Stimulated activated CD8-positive, alpha-beta memory T cell treated with anti-CD3 and anti-CD28 coated beads, Interleukin-4, amount 100 ng/mL, for 48 hours (primary cell): ENCODE measurements at regions not wholly inside any gene's neighbourhood (a gene's known extent, or its start where the extent isn't known, plus 50 kb on each side); places are given as distances from the start of the nearest gene placed in this dataset.
"Not testable (repeated sequence)": the region's sequence is repeated elsewhere in the genome, so short reads cannot be mapped to it uniquely, and the experiment has no call there.

Experiments
- DNase-seq: peaks from one replicate; pipeline ENCODE4 v3.0.0-alpha.2; 2020

- DNase-seq = not testable (repeated sequence)
Measured at GRCh38 chr1:817071-817599, 106.6 kb upstream of the SAMD11 start.

- not testable (repeated sequence) for DNase-seq
Measured at GRCh38 chr1:817658-818617, 105.8 kb upstream of the SAMD11 start.

GRCh38 chr1:818618-819291 is 105.0 kb upstream of the SAMD11 start:
- DNase-seq = no peak

GRCh38 chr1:820962-821361 is 102.8 kb upstream of the SAMD11 start:
- DNase-seq = no peak

- DNase-seq = not testable (repeated sequence)
Measured at GRCh38 chr1:826808-827207, 96.9 kb upstream of the SAMD11 start.

- DNase-seq = peak; percentile 99
Measured at GRCh38 chr1:827211-828063, 96.3 kb upstream of the SAMD11 start.

- DNase-seq = not testable (repeated sequence)
Measured at GRCh38 chr1:829324-829723, 94.4 kb upstream of the SAMD11 start.

- not testable (repeated sequence) for DNase-seq
Measured at GRCh38 chr1:829932-830331, 93.8 kb upstream of the SAMD11 start.

- not testable (repeated sequence) for DNase-seq
Measured at GRCh38 chr1:830750-831149, 93.0 kb upstream of the SAMD11 start.

- DNase-seq = no peak
Measured at GRCh38 chr1:831522-831921, 92.2 kb upstream of the SAMD11 start.

GRCh38 chr1:832136-832535 is 91.6 kb upstream of the SAMD11 start:
- DNase-seq = no peak

GRCh38 chr1:833226-833625 is 90.5 kb upstream of the SAMD11 start:
- DNase-seq = not testable (repeated sequence)

GRCh38 chr1:835509-835908 is 88.2 kb upstream of the SAMD11 start:
- DNase-seq = not testable (repeated sequence)

- DNase-seq = not testable (repeated sequence)
Measured at GRCh38 chr1:837601-838000, 86.1 kb upstream of the SAMD11 start.

- not testable (repeated sequence) for DNase-seq
Measured at GRCh38 chr1:838291-838690, 85.4 kb upstream of the SAMD11 start.

- DNase-seq = not testable (repeated sequence)
Measured at GRCh38 chr1:840592-840991, 83.1 kb upstream of the SAMD11 start.

- not testable (repeated sequence) for DNase-seq
Measured at GRCh38 chr1:841671-842425, 81.9 kb upstream of the SAMD11 start.

- not testable (repeated sequence) for DNase-seq
Measured at GRCh38 chr1:842799-843198, 80.9 kb upstream of the SAMD11 start.

GRCh38 chr1:843946-844345 is 79.8 kb upstream of the SAMD11 start:
- DNase-seq = not testable (repeated sequence)

- peak; percentile 38 for DNase-seq
Measured at GRCh38 chr1:844472-845026, 79.2 kb upstream of the SAMD11 start.

GRCh38 chr1:845641-846040 is 78.1 kb upstream of the SAMD11 start:
- DNase-seq = not testable (repeated sequence)
